Tibial nerve (tissue), 4 donors: ENCODE measurements at regions not wholly inside any gene's neighbourhood (a gene's known extent, or its start where the extent isn't known, plus 50 kb on each side); places are given as distances from the start of the nearest gene placed in this dataset.

ENCODE experiments used
- EP300 ChIP-seq, 2 donors: sonication (generic); formaldehyde crosslinking; IDR thresholded peaks; one replicate each; pipeline ENCODE4 v1.6.1; 2017; ENCODE audit warnings: antibody characterized with exemption in 2 of 2, mild to moderate bottlenecking in 1 of 2
- POLR2A ChIP-seq, 2 donors: fragments of 450-650 bp; IDR thresholded peaks; one replicate each; pipeline ENCODE4 v1.6.1; 2017; ENCODE audit warnings: antibody characterized with exemption in 2 of 2, mild to moderate bottlenecking in 2 of 2, moderate library complexity in 2 of 2
- TF ChIP-seq, protein P1 (sequence below), 5 experiments: fragments of 200-600 bp in 3 of 5; fragments of 450-650 bp in 2 of 5; sonication (generic) in 3 of 5; IDR thresholded peaks; one replicate each; pipeline ENCODE4 v1.5.1; 2016 to 2019; ENCODE audit warnings: antibody characterized with exemption in 5 of 5, mild to moderate bottlenecking in 3 of 5, moderate library complexity in 2 of 5

DNA sequence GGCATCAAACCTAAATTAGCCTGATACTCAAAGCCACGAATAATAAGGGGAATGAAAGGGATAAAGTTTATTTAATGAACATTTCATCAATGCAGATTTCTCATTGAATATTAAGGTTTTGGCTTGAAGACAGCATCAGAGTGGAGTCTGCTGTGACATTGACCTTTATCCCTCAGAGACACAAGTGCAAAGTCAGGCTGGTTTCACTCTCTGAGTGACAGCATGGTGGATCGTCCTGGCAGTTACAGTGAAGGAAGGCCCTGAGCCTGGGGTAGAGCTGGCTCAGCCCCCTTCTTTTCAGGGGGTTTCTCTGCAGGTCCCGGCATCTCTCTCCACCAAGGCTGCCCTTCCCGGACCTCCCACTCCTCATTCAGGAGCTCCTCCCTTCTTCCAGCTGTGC is 503.1 kb downstream of the PREX1 start:
- TF ChIP-seq, protein P1, sequence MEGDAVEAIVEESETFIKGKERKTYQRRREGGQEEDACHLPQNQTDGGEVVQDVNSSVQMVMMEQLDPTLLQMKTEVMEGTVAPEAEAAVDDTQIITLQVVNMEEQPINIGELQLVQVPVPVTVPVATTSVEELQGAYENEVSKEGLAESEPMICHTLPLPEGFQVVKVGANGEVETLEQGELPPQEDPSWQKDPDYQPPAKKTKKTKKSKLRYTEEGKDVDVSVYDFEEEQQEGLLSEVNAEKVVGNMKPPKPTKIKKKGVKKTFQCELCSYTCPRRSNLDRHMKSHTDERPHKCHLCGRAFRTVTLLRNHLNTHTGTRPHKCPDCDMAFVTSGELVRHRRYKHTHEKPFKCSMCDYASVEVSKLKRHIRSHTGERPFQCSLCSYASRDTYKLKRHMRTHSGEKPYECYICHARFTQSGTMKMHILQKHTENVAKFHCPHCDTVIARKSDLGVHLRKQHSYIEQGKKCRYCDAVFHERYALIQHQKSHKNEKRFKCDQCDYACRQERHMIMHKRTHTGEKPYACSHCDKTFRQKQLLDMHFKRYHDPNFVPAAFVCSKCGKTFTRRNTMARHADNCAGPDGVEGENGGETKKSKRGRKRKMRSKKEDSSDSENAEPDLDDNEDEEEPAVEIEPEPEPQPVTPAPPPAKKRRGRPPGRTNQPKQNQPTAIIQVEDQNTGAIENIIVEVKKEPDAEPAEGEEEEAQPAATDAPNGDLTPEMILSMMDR (IDR thresholded peaks at IDR 0.05) = no peak
- TF ChIP-seq POLR2A (IDR thresholded peaks at IDR 0.05) = no peak
- no peak for TF ChIP-seq EP300 (IDR thresholded peaks at IDR 0.05)
